SK-N-SH (cell line): ENCODE measurements at regions not wholly inside any gene's neighbourhood (a gene's known extent, or its start where the extent isn't known, plus 50 kb on each side); places are given as distances from the start of the nearest gene placed in this dataset.
A peak's percentile ranks its signal among the peaks of the same experiment; 100 is the strongest.

Source experiments
- CTCF ChIA-PET: fragments of 300-600, 350-600 bp; formaldehyde crosslinking; extraction: SDS; loops from one replicate; lab custom pipeline; 2021; lab: Yijun Ruan, JAX
- POLR2A ChIA-PET: fragments of 350-600 bp; sonication (Branson Sonifier 250); formaldehyde crosslinking; extraction: SDS; loops from one replicate; lab custom pipeline; 2020; ENCODE audit warnings: antibody characterized with exemption, inconsistent platforms; lab: Yijun Ruan, JAX
- DNase-seq: peaks from one replicate; pipeline ENCODE4 v3.0.0; 2012
- H2AFZ ChIP-seq: fragments of 200-600 bp; sonication (generic); 2 replicates; pipeline ENCODE4 v1.8.1; 2016; ENCODE audit warnings: antibody characterized with exemption, mild to moderate bottlenecking, low read depth
- H3F3A ChIP-seq: fragments of 200-600 bp; sonication (generic); replicated peaks from 2 replicates; pipeline ENCODE3; 2016; ENCODE audit warnings: antibody characterized with exemption, mild to moderate bottlenecking; ENCODE audit not compliant: insufficient read depth
- H3K27ac ChIP-seq, 2 experiments: fragments of 200-500 bp in 1 of 2; fragments of 200-600 bp in 1 of 2; sonication (Bioruptor generic) in 1 of 2; sonication (generic), shearing (Covaris generic) in 1 of 2; 2 replicates each; pipeline versions ENCODE4 v1.5.1 to v1.6.1; 2014 to 2016; ENCODE audit warnings: low read depth in 2 of 2, inconsistent platforms in 1 of 2, low read length in 1 of 2, mild to moderate bottlenecking in 1 of 2, mixed read lengths in 1 of 2
- H3K27me3 ChIP-seq: fragments of 200-600 bp; sonication (generic), shearing (Covaris generic); 2 replicates; pipeline ENCODE4 v1.6.1; 2016; ENCODE audit warnings: mixed run types; ENCODE audit not compliant: insufficient read depth
- H3K36me3 ChIP-seq, 2 experiments: fragments of 200-500 bp in 1 of 2; fragments of 200-600 bp in 1 of 2; sonication (Bioruptor generic) in 1 of 2; sonication (generic) in 1 of 2; replicated peaks in 1 of 2; 2 replicates each; pipeline versions ENCODE3 to v1.5.1; 2014 to 2016; ENCODE audit warnings: low read length in 1 of 2, mild to moderate bottlenecking in 1 of 2; ENCODE audit not compliant: insufficient read depth in 2 of 2, control insufficient read depth in 1 of 2
- H3K4me1 ChIP-seq, 2 experiments: fragments of 200-500 bp in 1 of 2; fragments of 200-600 bp in 1 of 2; sonication (Bioruptor generic) in 1 of 2; sonication (generic), shearing (Covaris generic) in 1 of 2; 2 replicates each; pipeline versions ENCODE4 v1.5.1 to v1.6.1; 2014 to 2016; ENCODE audit warnings: low read depth in 1 of 2, low read length in 1 of 2, mixed run types in 1 of 2; ENCODE audit not compliant: insufficient read depth in 2 of 2, control insufficient read depth in 1 of 2
- H3K4me2 ChIP-seq: fragments of 200-600 bp; sonication (generic), shearing (Covaris generic); 2 replicates; pipeline ENCODE4 v1.6.1; 2017; ENCODE audit warnings: mixed run types
- H3K4me3 ChIP-seq, 2 experiments: fragments of 200-500 bp in 1 of 2; fragments of 200-600 bp in 1 of 2; sonication (Bioruptor generic) in 1 of 2; sonication (generic), shearing (Covaris generic) in 1 of 2; 2 replicates each; pipeline versions ENCODE4 v1.5.1 to v1.8.1; 2014 to 2016; ENCODE audit warnings: low read depth in 2 of 2, inconsistent platforms in 1 of 2, low read length in 1 of 2, mild to moderate bottlenecking in 1 of 2, mixed read lengths in 1 of 2, moderate library complexity in 1 of 2
- H3K79me2 ChIP-seq: fragments of 200-600 bp; sonication (generic); 2 replicates; pipeline ENCODE4 v1.8.1; 2017; ENCODE audit warnings: mild to moderate bottlenecking; ENCODE audit not compliant: insufficient read depth
- H3K9ac ChIP-seq: fragments of 200-600 bp; sonication (generic); 2 replicates; pipeline ENCODE4 v1.6.1; 2017; ENCODE audit warnings: mixed run types
- H3K9me2 ChIP-seq: fragments of 200-600 bp; sonication (generic); 2 replicates; pipeline ENCODE4 v1.6.1; 2017; ENCODE audit warnings: mixed run types
- H3K9me3 ChIP-seq: fragments of 200-600 bp; sonication (generic); 2 replicates; pipeline ENCODE4 v1.6.1; 2017; ENCODE audit warnings: mixed run types, mild to moderate bottlenecking, moderate library complexity
- H4K20me1 ChIP-seq: fragments of 200-600 bp; sonication (generic); 2 replicates; pipeline ENCODE4 v1.6.1; 2017; ENCODE audit warnings: mild to moderate bottlenecking, mixed run types; ENCODE audit not compliant: insufficient read depth
- CHD2 ChIP-seq: fragments of 150-350 bp; IDR thresholded peaks from 2 replicates; pipeline ENCODE4 v1.6.1; 2018; ENCODE audit warnings: low read length; ENCODE audit not compliant: partially characterized antibody
- FOSL2 ChIP-seq: IDR thresholded peaks from 2 replicates; pipeline ENCODE4 v1.4.0; 2012; ENCODE audit warnings: low read depth, mild to moderate bottlenecking, moderate library complexity, borderline replicate concordance
- FOXJ3 ChIP-seq: sonication (generic); formaldehyde crosslinking; IDR thresholded peaks from 2 replicates; pipeline ENCODE4 v1.5.1; 2020; ENCODE audit warnings: mild to moderate bottlenecking, missing genetic modification reagents
- FOXM1 ChIP-seq: IDR thresholded peaks from 2 replicates; pipeline ENCODE4 v1.4.0; 2012; ENCODE audit warnings: low read depth, mild to moderate bottlenecking
- GABPA ChIP-seq: IDR thresholded peaks from 2 replicates; pipeline ENCODE4 v1.4.0; 2012; ENCODE audit warnings: low read depth, mild to moderate bottlenecking
- GATA2 ChIP-seq: sonication (generic); formaldehyde crosslinking; IDR thresholded peaks from 2 replicates; pipeline ENCODE4 v1.5.0; 2020; ENCODE audit warnings: mild to moderate bottlenecking, missing genetic modification reagents
- JUND ChIP-seq: IDR thresholded peaks from 2 replicates; pipeline ENCODE4 v1.4.0; 2012
- MEF2A ChIP-seq: IDR thresholded peaks from 2 replicates; pipeline ENCODE4 v1.4.0; 2012; ENCODE audit warnings: low read depth, borderline replicate concordance
- NRF1 ChIP-seq: IDR thresholded peaks from 2 replicates; pipeline ENCODE4 v1.6.1; 2012; ENCODE audit warnings: low read depth, mild to moderate bottlenecking, low read length
- PBX3 ChIP-seq: IDR thresholded peaks from 2 replicates; pipeline ENCODE4; 2012
- POLR2AphosphoS5 ChIP-seq: IDR thresholded peaks from 2 replicates; pipeline ENCODE4 v1.6.1; 2012; ENCODE audit warnings: low read depth, low read length
- RFX5 ChIP-seq: IDR thresholded peaks from 2 replicates; pipeline ENCODE4 v1.6.1; 2012; ENCODE audit warnings: mild to moderate bottlenecking, improper control_type of control experiment, low read length
- RXRA ChIP-seq: IDR thresholded peaks from 2 replicates; pipeline ENCODE4 v1.4.0; 2012; ENCODE audit warnings: low read depth, mild to moderate bottlenecking, borderline replicate concordance
- SIN3A ChIP-seq: IDR thresholded peaks from 2 replicates; pipeline ENCODE4 v1.6.1; 2012; ENCODE audit warnings: low read depth, mild to moderate bottlenecking, low read length, moderate library complexity, borderline replicate concordance
- TEAD4 ChIP-seq: IDR thresholded peaks from 2 replicates; pipeline ENCODE4 v1.4.0; 2012; ENCODE audit warnings: mild to moderate bottlenecking, borderline replicate concordance; ENCODE audit not compliant: insufficient read depth
- USF2 ChIP-seq: fragments of 150-350 bp; IDR thresholded peaks from 2 replicates; pipeline ENCODE4 v1.6.1; 2017; ENCODE audit warnings: antibody characterized with exemption, low read length, low read depth, borderline replicate concordance
- YY1 ChIP-seq: IDR thresholded peaks from 2 replicates; pipeline ENCODE4 v1.4.0; 2012; ENCODE audit warnings: low read depth, mild to moderate bottlenecking
- WGBS: methylation state at CpG from one replicate; pipeline ENCODE4 v1.1.6; 2017; ENCODE audit warnings: low lambda C conversion rate; 5-methylcytosine and 5-hydroxymethylcytosine counted together
- TF ChIP-seq, protein P1 (sequence below): IDR thresholded peaks from 2 replicates; pipeline ENCODE4 v1.4.0; 2012; ENCODE audit warnings: low read depth, borderline replicate concordance
- TF ChIP-seq, protein P2 (sequence below): fragments of 150-350 bp; IDR thresholded peaks from 2 replicates; pipeline ENCODE4 v1.6.1; 2016; ENCODE audit warnings: mild to moderate bottlenecking, low read depth, low read length
- TF ChIP-seq, protein P3 (sequence below): IDR thresholded peaks from 2 replicates; pipeline ENCODE4 v1.4.0; 2012; ENCODE audit warnings: low read depth

DNA sequence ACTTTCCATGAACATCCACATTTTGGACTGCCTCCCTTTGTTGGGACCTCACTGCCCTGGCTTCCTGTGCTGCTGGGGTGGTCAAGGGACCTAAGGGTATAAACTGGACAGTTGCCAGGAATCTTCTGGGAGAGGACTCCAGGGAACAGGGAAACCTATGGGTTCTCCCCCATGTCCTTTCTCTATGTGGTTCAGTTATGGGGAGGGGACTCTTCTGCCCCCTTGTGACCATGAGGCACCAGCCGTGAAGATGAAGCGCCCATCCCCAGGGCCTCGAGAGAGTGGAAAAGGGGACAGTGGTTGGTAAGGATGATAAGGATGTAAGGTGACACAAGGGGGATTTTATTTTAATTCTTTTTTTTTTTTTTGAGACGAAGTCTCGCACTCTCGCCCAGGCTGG, 177.0 kb upstream of the TMEM132C start:
- Histone ChIP-seq H4K20me1 (no peaks in the 10 kb centered on the region), H3K36me3 (no peaks in the 10 kb centered on the region), H3F3A (no peaks in the 10 kb centered on the region), H3K4me3 (no peak overlapping the region), H3K27ac (no peak overlapping the region), H3K27me3 (no peaks in the 10 kb centered on the region), H3K79me2 (no peaks in the 10 kb centered on the region), H2AFZ (no peak overlapping the region), H3K4me1 (no peaks in the 10 kb centered on the region; a peak in 1 of 4 replicates), H3K9ac (no peak overlapping the region), H3K9me3 (no peaks in the 10 kb centered on the region), H3K4me2 (no peak overlapping the region), H3K9me2 (no peaks in the 10 kb centered on the region)
- WGBS = 57% methylated on average over 6 of the region's 6 CpGs
- ChIA-PET POLR2A (no interaction called here), CTCF (no interaction called here)
- DNase-seq = no peak
- TF ChIP-seq JUND = no peak
- TF ChIP-seq PBX3 = no peak
- TF ChIP-seq SIN3A = no peak
- no peak for TF ChIP-seq RXRA
- TF ChIP-seq MEF2A = no peak
- TF ChIP-seq NRF1 = no peak
- no peak for TF ChIP-seq RFX5
- TF ChIP-seq, protein P1, sequence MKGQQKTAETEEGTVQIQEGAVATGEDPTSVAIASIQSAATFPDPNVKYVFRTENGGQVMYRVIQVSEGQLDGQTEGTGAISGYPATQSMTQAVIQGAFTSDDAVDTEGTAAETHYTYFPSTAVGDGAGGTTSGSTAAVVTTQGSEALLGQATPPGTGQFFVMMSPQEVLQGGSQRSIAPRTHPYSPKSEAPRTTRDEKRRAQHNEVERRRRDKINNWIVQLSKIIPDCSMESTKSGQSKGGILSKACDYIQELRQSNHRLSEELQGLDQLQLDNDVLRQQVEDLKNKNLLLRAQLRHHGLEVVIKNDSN = no peak
- no peak for TF ChIP-seq FOSL2
- no peak for TF ChIP-seq POLR2AphosphoS5
- no peak for TF ChIP-seq GATA2 (CRISPR knock-in tag)

DNA sequence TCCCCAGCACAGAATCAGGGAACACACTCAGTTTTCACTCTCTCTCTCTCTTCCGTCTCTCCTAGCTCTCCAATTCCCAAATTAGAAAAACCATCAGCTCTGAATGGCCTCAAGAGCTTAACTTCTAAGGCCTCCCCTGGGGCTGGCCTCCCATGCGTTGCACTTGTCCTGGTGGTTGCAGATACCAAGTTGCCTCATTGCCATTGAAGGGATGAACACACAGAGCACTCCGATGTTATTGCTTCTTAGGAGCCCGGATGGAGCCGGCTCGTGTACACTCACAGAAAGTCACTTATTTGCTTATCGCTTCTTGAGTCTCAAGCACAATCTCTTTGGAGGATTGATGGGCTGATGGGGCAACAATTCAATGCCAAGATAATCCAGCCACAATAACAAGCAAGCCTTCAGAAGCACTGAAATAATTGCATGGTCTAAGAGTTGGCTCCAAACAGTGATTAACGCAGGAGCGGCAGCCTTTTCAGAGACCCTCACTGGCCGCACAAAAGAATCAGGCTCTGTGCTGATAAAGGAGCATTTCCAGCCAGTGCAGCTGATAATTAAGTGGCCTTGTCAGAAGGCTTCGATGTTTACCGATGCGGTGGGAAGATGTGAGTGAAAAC, 175.8 kb upstream of the TMEM132C start:
- H3K36me3 ChIP-seq = no peaks in the 10 kb centered on the region
- no peaks in the 10 kb centered on the region for H3K79me2 ChIP-seq
- ChIA-PET POLR2A (no interaction called here), CTCF (interaction anchor here (0.6 to 1.8 kb wide), 3 partner anchors 49 to 1590 kb away, joined by 3 to 6 read pairs (median 3); no protein-coding TSS in a partner anchor)
- H3K9ac ChIP-seq = no peak overlapping the region
- no peaks in the 10 kb centered on the region for H3K9me2 ChIP-seq
- peak overlapping the region in 1 of 2 experiments; percentile 64; a peak in 1 of 4 replicates for H3K27ac ChIP-seq
- no peak overlapping the region for H2AFZ ChIP-seq
- no peaks in the 10 kb centered on the region for H3F3A ChIP-seq
- no peaks in the 10 kb centered on the region for H4K20me1 ChIP-seq
- H3K4me1 ChIP-seq = no peaks in the 10 kb centered on the region; a peak in 1 of 4 replicates
- 19% methylated on average over 12 of the region's 13 CpGs for WGBS
- H3K27me3 ChIP-seq = no peaks in the 10 kb centered on the region
- no peak overlapping the region for H3K4me2 ChIP-seq
- TF ChIP-seq USF2 = no peak
- no peak for TF ChIP-seq RFX5
- TF ChIP-seq FOXJ3 (CRISPR knock-in tag) = no peak
- no peak for TF ChIP-seq NRF1
- no peak for TF ChIP-seq FOXM1
- TF ChIP-seq, protein P2, sequence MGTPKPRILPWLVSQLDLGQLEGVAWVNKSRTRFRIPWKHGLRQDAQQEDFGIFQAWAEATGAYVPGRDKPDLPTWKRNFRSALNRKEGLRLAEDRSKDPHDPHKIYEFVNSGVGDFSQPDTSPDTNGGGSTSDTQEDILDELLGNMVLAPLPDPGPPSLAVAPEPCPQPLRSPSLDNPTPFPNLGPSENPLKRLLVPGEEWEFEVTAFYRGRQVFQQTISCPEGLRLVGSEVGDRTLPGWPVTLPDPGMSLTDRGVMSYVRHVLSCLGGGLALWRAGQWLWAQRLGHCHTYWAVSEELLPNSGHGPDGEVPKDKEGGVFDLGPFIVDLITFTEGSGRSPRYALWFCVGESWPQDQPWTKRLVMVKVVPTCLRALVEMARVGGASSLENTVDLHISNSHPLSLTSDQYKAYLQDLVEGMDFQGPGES = no peak
- no peak for TF ChIP-seq GABPA
- TF ChIP-seq YY1 = no peak
- no peak for TF ChIP-seq FOSL2
- TF ChIP-seq, protein P3, sequence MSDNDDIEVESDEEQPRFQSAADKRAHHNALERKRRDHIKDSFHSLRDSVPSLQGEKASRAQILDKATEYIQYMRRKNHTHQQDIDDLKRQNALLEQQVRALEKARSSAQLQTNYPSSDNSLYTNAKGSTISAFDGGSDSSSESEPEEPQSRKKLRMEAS = no peak
- TF ChIP-seq TEAD4 = no peak
- no peak for TF ChIP-seq PBX3
- no peak for TF ChIP-seq CHD2
- no peak overlapping the region for H3K4me3 ChIP-seq
- no peaks in the 10 kb centered on the region for H3K9me3 ChIP-seq
- no peak for DNase-seq
